Nucleus accumbens (tissue), 56 donors: ENCODE measurements at regions not wholly inside any gene's neighbourhood (a gene's known extent, or its start where the extent isn't known, plus 50 kb on each side); places are given as distances from the start of the nearest gene placed in this dataset.
"Not testable (repeated sequence)": the region's sequence is repeated elsewhere in the genome, so short reads cannot be mapped to it uniquely, and the experiment has no call there.

Experiments
- DNase-seq, 56 donors: peaks; one replicate each; lab custom pipeline; 2025; lab: John Stamatoyannopoulos, UW

- DNase-seq = no peak
Measured at GRCh38 chr4:127498366-127498765, 134.4 kb upstream of the INTU start.

- no peak for DNase-seq
Measured at GRCh38 chr4:127500242-127500641, 132.5 kb upstream of the INTU start.

GRCh38 chr4:127501103-127501502 lies 131.7 kb upstream of the INTU start:
- DNase-seq = no peak

GRCh38 chr4:127503111-127503510 lies 129.6 kb upstream of the INTU start:
- DNase-seq = no peak

GRCh38 chr4:127505203-127505602 lies 127.6 kb upstream of the INTU start:
- no peak for DNase-seq

- DNase-seq = no peak
Measured at GRCh38 chr4:127506283-127506682, 126.5 kb upstream of the INTU start.

- DNase-seq = no peak
Measured at GRCh38 chr4:127509155-127509554, 123.6 kb upstream of the INTU start.

GRCh38 chr4:127512672-127513071 lies 120.1 kb upstream of the INTU start:
- DNase-seq = not testable (repeated sequence)

- not testable (repeated sequence) for DNase-seq
Measured at GRCh38 chr4:127515259-127515658, 117.5 kb upstream of the INTU start.

GRCh38 chr4:127518046-127518445 lies 114.7 kb upstream of the INTU start:
- no peak for DNase-seq

- DNase-seq = no peak
Measured at GRCh38 chr4:127521463-127521862, 111.3 kb upstream of the INTU start.

GRCh38 chr4:127523369-127523768 lies 109.4 kb upstream of the INTU start:
- DNase-seq = no peak

GRCh38 chr4:127525608-127526007 lies 107.1 kb upstream of the INTU start:
- no peak for DNase-seq

- no peak for DNase-seq
Measured at GRCh38 chr4:127528302-127528701, 104.5 kb upstream of the INTU start.

- not testable (repeated sequence) for DNase-seq
Measured at GRCh38 chr4:127529879-127530278, 102.9 kb upstream of the INTU start.

GRCh38 chr4:127533028-127533700 lies 99.6 kb upstream of the INTU start:
- DNase-seq = peak in 1 of 56 donors; percentile 0

- no peak for DNase-seq
Measured at GRCh38 chr4:127534041-127534825, 98.5 kb upstream of the INTU start.

GRCh38 chr4:127538016-127538415 lies 94.7 kb upstream of the INTU start:
- no peak for DNase-seq

GRCh38 chr4:127540497-127541025 lies 92.2 kb upstream of the INTU start:
- no peak for DNase-seq

- DNase-seq = no peak
Measured at GRCh38 chr4:127545271-127545670, 87.5 kb upstream of the INTU start.

- no peak for DNase-seq
Measured at GRCh38 chr4:127548990-127549925, 83.5 kb upstream of the INTU start.
